Inflammatory macrophage treated with lipopolysaccharide for 4 hours (primary cell): ENCODE measurements at regions not wholly inside any gene's neighbourhood (a gene's known extent, or its start where the extent isn't known, plus 50 kb on each side); places are given as distances from the start of the nearest gene placed in this dataset.

Source experiments
- DNase-seq: peaks from one replicate; pipeline ENCODE4 v3.0.0-alpha.2; 2020

DNA sequence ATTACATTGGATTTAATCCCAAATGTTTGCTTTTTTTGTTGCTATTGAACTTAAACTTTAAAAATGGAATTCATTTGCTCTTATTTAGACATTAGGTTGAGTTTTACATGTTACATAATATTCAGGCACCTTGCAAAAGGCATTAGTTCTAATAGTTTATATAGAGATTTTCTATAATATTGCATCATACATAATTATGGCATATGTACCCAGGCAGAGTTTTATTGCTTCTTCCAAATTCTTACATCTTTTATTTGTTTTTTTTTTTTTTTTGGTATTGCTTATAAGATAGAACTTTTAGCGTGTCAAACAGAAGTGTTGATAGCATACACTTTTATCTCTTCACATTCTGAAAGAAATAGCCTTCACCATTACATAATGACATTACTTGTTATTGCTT, 487.7 kb downstream of the GABRG1 start:
- no peak for DNase-seq

DNA sequence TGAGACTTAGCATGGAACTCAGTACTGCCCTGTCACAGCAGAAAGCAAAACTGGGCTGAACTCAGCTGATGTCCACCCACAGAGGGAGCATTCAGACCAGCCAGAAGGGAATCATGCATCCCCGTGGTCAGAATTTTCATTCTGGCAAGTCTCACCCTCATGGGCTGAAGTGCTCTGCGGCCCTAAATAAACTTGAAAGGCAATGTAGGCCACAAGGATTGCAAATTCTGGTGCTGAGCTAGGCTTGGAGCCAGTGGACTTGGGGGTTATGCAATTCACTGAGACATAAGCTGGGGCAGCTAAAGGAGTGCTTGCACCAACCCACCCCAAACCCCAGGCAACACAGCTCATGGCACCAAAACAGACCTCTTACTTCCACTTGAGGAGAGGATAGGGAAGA, 494.1 kb downstream of the GABRG1 start:
- no peak for DNase-seq

DNA sequence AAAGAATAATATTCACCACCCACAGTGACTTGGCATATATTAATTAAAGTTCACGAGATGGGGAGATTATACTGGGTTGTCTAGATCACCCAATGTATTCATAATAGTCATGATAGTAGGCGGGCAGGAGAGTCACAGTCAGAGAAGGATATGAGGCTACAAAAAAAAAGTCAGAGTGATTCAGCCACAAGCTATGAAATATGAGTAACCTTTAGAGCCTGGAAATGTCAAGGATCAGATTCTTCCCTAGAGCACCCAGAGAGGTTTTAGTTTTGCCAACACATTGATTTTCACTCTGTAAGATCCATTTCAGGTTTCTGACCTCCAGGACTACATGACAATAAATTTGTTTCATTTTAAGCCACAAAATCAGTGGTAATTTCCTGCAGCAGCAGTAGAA, 501.9 kb downstream of the GABRG1 start:
- no peak for DNase-seq

DNA sequence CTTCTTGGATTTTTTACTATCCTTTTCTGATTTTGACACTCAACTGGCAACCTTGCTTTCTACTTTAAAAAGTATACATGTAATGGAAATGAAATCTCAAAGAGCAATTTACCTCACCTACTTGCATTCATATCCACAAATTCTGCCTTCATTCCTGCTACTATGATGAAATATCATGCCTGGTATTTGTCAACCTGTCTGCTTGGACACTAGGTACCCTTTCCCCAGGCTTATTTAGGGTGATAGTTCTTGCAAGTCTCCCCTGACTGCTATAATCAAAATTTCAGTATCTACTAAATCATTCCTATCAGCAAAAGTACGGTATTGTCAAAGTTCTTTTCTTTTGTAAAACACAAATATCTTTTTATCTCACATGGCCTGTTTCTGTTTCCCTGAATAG, 503.0 kb downstream of the GABRG1 start:
- DNase-seq = no peak

DNA sequence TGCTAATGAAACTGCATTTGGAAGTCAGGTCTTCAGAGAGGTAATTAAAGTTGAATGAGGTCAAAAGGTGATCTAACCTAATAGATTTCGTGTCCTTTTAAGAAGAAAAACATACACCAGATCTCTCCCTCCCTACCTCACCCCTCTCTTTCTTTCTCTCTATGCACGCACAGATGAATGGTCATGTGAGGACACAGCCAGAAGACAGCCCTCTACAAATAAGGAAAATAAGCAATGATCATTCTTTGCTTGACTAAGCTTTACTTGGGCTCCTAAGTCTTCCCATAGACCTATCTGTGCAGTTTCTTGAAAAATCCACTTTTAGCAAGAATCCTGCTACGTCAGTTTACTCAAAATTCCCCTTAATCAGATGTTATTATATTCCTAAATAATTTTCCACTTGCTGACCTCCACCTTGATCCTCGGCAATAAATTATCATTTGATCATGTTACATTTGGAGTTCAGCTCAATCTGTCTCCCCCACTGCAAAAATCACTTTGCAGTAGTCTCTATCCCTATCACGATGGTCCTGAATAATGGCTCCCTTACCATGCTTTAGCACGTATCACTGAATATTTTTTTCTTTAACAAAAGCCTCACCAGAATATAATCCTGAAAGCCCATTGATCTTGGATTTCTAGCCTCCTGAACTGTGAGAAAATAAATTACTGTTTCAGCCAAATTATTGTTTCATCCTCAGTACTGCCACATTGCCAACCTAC, 527.3 kb downstream of the GABRG1 start:
- DNase-seq = no peak

DNA sequence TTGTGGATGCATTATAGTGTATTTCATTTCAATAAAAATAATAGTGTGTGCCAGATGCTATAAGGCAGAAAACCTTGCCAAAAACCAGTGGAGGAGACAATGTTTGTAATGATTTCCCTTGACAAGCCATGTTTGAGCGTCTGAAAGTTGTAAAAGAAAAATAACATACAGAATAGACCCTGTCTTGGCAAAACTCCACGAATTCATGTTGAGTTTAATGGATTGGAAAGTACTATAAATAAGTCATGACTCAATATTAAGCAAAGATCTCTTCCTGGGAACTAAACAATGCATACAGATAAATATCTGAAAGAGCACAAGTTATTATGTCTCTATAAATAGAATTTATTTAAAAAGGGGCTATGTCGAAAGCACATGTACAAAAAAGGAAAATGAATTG, 543.5 kb downstream of the GABRG1 start:
- DNase-seq = no peak

DNA sequence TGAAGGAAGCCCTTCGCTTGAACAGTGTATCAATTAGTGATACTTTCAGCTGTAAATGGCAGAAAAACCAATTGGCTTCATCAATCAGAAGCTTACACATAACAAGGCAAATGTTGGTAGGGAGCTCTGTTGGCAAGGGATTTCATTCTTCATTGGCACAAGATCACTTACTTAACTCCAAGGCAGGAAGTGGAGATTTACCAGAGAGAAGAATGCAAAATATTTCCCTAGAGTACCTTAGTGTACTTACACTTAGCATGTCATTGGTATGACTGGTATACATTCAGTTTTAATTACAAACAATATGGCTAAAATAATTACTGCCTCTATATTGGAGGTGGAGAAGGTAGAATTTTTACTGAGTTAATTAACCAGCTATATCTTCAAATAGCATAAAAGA, 545.0 kb downstream of the GABRG1 start:
- DNase-seq = no peak

DNA sequence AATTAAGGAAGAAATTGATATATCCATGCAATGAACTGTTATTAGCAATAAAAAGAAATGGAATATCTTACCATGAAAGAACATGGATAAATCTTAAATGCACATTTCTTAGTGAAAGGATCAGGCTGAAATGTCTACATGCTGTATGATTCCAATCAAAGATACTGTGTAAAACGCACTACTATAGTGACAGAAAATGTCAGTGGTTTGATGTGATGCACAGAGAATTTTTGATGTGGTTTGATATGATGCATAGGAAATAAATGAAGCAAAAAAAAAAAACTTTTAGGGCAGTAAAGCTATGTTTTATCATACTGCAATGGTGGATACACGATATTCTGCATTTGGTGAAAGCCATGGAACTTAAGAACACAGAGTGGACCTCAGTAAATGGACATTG, 547.6 kb downstream of the GABRG1 start:
- DNase-seq = no peak

DNA sequence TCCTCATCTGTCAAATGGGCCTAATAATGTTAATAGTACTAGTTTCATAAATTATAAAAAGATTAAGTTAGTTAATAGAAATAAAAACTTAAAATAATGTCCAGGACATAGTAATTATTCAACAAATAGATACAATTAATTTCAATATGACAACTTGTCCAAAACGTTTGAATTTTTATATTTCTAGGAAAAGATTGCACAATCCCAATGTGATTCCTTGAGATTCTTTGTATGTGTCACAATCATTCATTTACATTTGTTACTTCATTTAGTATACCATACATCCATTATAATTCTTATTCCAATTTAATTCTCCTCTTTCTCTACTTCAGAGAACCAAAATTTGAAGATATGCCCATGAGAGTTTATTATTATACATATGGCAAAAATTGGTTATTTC, 554.2 kb downstream of the GABRG1 start:
- DNase-seq = no peak

DNA sequence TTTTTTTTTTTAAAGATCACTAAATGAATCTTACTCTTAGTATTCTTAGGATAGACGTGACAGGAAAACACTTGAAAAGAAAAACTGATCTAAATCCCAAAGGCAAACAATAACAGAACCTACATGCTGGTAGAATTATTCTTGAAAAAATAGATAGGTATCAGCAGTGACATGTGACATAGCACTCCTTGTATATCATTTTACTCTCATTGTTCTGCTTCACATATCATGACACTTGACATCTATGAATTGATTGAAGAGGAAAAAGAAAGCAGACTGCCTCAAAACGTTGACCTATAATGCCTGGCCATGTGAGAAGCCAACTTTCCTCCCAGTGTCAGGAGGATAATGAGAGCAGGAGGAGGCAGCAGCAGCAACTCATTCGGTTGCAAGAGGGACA, 555.2 kb downstream of the GABRG1 start:
- DNase-seq = no peak

DNA sequence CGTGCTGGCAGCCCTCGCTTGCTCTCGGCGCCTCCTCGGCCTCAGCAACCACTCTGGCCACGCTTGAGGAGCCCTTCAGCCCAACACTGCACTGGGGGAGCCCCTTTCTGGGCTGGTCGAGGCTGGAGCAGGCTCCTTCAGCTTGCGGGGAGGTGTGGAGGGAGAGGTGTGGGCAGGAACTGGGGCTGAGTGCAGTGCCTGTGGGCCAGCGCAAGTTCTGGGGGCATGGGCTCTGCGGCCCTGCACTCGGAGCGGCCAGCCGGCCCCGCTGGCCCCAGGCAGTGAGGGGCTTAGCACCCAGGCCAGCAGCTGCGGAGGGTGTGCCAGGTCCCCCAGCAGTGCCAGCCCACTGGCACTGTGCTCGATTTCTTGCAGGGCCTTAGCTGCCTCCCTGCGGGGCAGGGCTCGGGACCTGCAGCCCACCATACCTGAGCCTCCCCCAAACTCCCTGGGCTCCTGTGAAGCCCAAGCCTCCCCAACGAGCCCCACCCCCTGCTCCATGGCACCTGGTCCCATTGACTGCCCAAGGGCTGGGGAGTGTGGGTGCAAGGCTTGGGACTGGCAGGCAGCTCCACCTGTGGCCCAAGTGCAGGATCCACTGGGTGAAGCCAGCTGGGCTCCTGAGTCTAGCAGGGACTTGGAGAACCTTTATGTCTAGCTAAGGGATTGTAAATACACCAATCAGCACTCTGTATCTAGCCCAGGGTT, 556.8 kb downstream of the GABRG1 start:
- DNase-seq = no peak

DNA sequence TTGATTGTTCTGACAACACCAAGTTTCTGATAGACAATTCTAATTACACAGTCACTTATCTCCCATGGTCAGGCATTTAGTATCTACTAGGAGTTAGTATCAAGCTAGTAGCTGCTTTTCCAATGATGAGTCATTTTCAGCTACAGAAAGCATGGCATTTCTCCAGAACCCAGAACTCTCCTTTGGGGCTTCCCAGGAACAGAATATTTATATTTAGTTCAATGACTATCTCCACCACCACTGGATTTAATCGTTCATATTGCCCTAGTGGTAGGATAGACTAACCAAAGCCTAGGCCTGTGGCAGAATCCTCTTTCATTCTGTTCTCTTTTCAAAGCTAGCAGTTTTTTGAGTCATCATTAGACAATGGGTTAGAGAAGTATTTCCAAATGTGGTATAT, 569.4 kb downstream of the GABRG1 start:
- no peak for DNase-seq

DNA sequence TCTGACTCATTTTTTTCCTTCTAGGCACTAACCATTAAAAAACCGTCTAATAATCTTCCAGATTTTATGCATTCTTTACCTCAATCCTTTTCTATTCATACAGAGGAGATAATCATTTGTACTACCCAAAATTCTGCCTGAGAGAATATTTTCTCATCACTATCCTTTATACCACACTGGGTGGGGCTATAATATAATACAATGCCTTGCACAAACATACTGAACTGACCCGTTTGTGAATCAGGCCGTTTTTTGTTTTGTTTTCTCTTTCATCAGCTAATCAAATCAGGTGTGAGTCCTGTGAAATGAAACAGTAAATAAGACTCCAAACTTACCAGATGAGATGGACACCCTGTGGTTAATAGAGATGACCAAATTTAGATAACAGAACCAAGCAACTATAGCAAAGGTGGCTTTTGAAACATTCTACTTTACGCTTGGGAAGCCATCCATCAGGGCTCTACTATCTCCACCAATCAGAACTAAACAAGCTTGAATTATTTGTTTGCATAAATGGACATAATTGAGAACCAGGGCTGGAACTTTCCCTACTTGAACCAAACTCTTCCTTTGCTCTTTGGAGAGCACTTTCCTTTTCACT, 573.0 kb downstream of the GABRG1 start:
- DNase-seq = no peak

DNA sequence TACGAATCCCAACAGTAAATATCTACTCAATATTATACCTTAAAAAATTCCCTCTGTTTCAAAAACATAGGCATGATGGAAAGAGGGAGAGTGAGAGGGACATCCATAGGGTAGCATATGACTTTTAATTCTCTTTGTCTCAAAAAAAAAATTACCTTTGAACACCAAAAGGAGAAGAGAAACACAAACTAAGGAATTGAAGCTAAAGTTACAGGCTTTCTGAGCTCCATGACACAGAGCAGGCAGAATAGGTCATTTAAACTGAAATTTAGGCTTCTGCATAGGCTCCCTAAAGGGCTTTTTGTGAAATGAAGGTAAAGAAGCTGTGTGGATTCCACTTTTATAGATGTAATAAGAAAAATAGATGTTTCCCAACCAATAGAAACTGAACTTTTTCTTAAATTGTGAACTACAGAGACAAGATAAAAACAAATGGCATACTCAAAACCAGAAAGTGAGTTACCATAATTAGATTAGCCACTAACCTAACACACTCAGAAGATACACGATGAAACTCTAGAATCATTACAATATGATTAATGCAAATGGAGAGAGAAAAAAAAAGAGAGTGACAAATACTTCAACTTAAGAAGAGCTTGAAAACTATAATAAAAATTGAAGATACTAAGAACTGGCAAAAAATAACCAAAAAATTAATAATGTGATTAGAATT, 584.6 kb downstream of the GABRG1 start:
- no peak for DNase-seq

DNA sequence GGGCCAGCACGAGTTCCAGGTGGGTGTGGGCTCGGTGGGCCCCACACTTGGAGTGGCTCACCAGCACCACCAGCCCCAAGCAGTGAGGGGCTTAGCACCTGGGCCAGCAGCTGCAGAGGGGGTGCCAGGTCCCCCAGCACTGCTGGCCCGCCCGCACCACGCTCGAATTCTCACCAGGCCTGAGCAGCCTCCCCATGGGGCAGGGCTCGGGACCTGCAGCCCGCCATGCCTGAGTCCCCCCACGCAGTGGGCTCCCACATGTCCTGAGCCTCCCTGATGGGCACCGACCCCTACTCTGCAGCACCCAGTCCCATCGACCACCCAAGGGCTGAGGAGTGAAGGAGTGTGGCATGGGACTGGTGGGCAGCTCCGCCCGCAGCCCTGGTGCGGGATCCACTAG, 593.4 kb downstream of the GABRG1 start:
- no peak for DNase-seq

DNA sequence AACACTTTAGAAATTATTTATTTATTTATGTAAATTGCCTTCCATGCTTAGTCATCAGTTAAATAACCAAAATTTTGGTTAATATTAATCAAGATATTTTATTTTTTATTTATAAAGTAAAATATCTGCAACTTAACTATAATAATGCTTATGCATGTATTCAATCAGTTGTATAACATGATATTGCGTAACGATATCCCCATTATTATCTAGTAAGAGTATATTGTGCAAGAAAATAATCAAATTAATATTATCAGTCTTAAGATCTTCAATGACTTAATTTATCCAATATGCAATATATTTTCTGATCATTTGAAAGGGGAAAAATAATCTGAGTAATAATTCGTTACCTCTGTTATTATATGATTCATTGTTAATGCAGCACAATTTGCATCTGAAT, 596.7 kb downstream of the GABRG1 start:
- DNase-seq = no peak

DNA sequence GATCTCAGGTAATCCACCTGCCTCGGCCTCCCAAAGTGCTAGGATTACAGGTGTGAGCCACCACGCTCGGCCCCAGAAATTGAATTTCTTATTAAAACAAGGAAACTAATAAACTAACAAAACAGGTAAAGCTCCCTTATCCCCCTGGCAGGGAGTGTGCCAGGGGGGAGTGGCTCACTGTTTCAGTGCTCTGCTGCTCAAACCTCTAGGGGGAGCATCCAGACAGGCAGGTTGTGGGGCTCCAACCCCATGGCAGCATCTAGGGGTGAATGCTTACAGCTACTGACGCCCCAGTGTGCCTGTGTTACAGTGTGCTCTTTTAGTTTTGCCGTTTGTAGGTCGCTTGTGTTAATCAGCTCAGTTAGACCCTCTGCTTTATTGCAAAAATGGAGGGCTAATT, 605.0 kb downstream of the GABRG1 start:
- no peak for DNase-seq

DNA sequence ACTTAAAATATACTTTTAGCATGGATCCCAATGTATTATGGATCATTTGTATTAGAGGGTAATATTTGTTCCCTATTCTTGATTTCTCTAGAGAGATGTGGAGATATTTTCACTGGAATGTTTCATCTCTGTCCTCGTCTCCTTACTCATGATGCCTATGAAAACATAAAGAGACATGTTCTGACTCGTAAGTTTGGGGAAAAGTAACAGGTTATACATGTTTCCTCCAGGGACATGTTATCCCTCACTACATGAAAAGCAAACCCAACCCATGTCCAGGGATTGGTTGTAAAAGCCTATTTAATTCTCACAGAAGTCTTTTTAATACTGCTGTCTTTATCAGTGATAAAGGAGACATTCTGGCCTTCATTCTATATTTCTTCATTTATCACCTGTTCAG, 621.4 kb downstream of the GABRG1 start:
- DNase-seq = no peak

DNA sequence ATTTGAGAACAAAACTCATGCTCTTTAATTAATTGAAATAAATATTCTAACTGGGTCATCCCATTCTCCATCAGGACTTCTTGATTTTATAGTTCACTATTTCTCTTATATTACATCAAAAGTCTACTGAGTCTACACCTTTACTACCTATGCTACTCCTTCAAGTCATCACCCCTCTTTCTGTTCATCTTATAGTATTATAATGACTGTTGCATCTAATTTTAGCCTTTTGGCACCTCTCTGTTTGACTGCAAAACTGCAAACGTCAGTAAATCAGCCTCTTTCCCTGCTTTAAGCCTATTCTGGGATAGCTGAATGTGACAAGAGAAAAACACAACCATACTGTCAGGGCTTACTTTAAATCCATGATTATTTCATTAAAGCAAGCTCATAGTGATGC, 639.1 kb downstream of the GABRG1 start:
- DNase-seq = no peak

DNA sequence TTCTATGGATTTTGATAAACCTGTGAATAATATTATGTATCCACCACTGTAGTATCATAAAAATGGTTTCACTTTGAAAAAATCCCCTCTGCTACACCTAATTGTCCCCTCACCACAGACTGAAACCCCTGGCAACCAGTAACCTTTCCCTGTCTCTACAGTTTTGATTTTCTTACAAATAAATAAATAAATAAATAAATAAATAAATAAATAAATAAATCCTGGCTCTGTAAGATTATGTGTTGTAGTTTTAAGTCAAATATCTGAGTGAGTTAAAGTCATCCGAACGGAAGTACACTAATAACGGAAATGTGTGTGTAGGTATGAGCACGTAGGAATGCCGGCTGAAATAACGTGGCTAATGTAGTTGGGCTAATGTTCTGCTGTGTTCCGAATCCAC, 641.5 kb downstream of the GABRG1 start:
- no peak for DNase-seq

DNA sequence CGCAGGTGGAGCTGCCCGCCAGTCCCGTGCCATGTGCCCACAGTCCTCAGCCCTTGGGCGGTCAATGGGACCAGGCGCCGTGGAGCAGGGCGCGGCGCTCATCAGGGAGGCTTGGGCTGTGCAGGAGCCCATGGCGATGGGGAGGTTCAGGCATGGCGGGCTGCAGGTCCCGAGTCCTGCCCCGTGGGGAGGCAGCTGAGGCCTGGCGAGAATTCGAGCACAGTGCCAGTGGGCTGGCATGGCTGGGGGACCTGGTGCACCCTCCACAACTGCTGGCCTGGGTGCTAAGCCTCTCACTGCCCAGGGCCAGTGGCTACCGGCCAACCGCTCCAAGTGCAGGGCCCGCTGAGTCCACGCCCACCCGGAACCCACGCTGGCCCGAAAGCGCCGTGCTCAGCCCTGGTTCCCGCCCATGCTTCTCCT, 646.5 kb downstream of the GABRG1 start:
- DNase-seq = no peak

DNA sequence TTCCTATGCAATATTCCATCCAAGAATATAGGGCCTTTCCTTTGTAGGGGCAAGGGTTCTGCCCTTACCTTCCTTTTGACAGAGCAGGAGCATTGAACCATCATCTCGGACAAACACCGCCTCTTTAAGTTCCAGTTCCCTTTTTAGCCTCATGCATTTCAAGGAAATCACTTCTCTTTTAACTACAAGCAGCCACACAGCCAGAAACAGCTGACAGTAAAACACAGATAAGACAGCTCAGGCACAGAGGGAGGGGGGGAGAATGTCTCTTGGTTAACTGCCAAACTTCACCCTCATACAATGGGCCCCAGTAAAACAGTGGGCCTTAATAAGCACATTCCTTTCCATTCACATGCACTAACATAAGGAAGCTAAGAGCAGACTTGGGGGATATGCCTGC, 648.3 kb downstream of the GABRG1 start:
- no peak for DNase-seq

DNA sequence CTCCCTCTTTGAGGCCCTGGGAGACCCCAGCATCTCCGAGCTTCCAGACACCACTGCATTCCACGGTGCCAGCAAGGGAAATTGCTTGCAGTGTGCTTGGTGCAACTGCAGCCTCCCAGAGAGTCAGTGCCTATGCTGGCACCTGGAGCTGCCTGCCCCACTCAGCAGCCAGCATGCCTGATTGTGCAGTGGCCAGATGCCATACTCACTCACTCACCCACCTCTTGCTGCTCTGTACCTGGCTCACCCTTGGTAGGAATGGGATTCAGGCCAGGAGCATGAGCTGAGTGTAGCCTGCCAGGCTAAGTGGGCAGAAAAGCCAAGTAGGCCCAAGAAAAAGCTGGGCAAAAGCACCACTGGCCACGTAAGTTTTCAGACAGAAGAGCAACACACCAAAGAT, 651.4 kb downstream of the GABRG1 start:
- DNase-seq = no peak

DNA sequence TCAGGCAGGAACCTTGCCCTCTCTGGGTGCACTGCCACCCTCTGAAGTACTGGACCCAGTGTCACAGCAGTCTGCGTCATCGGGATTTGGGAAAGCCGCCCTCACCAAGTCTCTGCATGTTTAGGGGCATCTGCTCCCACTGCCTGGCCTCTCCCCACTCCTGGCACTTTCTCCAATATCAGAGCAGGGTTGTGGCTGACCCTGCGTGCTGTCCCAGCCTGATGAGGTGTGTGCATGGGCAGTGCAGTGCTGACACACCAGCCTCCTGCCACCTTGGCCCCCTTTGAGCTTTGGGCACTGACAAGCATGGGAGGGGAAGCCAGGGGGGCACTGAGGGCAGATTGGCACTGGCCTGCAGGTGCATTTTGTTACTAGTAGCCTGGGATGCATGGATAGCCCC, 652.5 kb downstream of the GABRG1 start:
- DNase-seq = no peak
